ENCODE measurements at regions not wholly inside any gene's neighbourhood (a gene's known extent, or its start where the extent isn't known, plus 50 kb on each side); places are given as distances from the start of the nearest gene placed in this dataset.

DNA sequence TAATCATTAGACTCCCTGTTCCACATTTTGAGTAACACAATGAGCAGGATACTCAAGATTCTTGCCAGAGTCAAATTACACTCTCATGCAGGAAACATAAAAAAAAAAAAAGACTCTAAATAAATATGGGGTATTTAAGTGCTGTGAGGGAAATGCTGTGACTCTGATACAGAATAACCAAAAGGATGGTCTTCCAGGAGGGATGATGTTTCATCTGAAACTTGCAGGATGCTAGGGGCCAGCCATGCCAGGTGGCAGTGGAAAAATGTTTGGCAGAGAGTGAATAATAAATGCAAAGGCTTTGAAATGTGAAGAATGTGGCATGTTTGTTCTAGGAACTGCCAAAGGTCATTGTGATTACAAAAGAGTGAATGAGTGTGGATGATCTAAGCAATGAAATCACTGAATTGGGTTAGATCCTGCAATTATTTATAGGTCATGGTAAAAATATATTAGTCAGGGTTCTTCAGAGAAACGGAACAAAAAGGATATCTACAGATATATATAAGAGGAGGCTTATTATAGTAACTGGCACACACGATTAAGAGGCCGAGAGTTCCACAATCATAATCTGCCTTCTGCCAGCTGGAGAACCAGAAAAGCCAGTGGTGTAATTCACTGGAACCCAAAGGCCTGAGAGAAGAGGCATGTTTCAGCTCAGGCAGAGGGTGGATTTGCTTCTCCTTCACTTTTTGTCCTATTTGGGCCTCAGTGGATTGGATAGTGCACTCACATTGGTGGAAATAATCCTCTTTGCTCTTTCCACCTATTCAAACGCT lies 1832.8 kb upstream of the MIR17HG start:
- TF ChIP-seq CTCF (IDR thresholded peaks at IDR 0.05) (no peak), POLR2A (IDR thresholded peaks at IDR 0.05) (no peak)

Measured in ovary (tissue), 3 donors.